ENCODE measurements at regions not wholly inside any gene's neighbourhood (a gene's known extent, or its start where the extent isn't known, plus 50 kb on each side); places are given as distances from the start of the nearest gene placed in this dataset.

DNA sequence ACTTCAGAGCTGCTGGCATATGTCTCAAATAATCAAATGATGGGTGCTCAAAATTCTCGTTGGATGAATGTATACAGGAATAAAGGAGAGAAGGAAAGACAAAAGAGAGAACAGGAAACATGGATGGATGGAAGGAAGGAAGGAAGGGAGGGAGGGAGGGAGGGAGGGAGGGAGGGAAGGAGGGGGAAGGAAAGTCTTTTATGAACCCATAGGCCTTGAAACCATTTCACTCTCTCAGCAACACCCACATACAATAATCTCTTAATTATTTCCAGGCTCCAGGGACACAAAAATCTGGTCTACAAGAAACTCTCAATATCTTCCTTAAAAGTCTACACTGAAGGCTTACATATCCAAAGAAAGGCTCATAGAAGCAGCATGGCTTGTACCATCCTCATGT is 363.4 kb upstream of the TMPO start:
- no peak for DNase-seq

- DNase-seq = no peak
These were observed 360.5 kb upstream of the TMPO start for GRCh38 chr12:98154850-98155249.

DNA sequence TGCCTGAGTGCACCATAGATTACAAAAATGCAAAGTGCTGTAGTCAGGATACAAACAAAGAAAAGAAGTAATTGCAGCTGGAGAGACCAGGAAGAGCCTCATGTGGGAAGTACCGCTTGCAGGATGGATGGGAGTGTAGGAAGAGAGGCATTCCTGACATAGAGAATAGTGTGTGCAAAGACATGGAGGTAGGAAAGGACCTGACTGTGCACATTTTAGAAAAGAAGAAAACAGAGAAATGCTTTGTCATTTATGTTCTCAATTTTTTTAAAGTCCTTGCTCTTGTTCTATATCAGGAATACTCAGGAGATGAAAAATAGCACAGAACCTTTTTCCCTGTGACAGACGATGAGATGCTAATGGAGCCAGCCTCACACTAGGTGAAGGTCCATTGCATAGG is 358.7 kb upstream of the TMPO start:
- DNase-seq = no peak

GRCh38 chr12:98162906-98163678 is 352.3 kb upstream of the TMPO start:
- no peak for DNase-seq

- no peak for DNase-seq
These were observed 343.1 kb upstream of the TMPO start for GRCh38 chr12:98172304-98172703.

GRCh38 chr12:98172801-98173200 is 342.6 kb upstream of the TMPO start:
- DNase-seq = no peak

DNA sequence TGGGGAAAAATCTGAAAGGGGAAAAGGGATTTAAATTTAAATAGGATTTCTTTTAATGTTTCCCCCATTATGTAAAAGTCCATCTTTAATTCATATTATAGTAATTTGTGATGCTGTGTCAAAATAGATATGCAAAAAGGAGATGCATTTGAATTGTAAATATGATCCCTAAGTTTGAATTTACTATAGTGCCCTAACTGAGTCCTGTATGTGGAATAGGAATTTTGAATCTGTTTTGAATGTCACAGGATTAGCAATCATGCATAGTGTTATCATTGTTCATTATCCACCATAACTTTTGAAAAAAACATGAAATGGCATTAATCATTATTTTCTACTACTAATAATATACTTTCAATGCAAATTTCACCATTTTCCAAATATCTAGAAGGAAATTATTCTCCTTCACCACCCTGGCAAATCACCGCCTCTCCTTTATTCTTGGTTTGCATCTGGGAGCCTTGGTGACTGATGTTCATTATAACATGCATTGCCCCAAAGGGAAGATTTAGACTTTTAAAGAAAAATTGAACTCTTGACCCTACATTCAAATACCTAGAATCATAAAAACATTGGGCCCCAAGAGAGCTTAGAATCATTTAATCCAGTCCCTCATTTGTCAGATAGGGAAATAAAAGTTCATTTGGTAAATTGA is 341.5 kb upstream of the TMPO start:
- no peak for DNase-seq

- no peak for DNase-seq
These were observed 341.0 kb upstream of the TMPO start for GRCh38 chr12:98174428-98174809.

DNA sequence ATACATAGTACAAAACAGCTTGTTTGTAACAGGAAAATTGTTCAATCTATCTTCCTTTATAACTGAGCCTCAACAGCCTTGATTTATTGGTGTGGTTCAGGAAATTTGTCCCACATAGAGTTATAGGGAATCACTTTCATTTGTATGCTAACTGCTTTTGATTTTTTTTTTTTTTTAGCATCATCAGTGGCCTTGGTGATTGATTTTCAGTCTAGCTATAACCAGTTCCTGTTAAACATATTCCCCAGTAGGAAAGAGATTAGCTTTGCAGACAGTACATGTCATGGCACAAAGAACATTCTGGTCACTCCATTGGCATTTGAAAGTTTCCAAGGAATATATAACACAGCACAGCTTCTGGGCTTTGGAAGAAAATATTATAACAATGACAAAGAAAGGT is 337.3 kb upstream of the TMPO start:
- no peak for DNase-seq

GRCh38 chr12:98179151-98179550 is 336.2 kb upstream of the TMPO start:
- no peak for DNase-seq

DNA sequence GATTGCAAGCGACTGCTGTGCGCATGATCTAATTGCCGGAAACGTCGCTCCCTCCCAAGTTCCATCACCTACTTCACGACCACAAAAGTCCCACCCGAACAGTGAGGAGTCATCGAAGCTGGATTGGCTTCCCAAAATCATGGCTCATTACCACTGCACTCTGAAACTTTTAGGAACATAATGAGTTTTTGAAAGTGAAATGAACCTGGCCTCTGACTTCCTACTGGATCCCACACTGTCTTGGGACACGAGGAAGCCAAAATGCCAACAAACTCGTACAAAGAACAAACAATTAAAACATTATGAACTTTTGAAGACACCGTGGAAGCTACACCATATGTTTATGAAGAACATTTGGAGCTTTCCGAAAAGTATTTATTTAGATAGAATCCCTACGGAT is 334.8 kb upstream of the TMPO start:
- DNase-seq = no peak

DNA sequence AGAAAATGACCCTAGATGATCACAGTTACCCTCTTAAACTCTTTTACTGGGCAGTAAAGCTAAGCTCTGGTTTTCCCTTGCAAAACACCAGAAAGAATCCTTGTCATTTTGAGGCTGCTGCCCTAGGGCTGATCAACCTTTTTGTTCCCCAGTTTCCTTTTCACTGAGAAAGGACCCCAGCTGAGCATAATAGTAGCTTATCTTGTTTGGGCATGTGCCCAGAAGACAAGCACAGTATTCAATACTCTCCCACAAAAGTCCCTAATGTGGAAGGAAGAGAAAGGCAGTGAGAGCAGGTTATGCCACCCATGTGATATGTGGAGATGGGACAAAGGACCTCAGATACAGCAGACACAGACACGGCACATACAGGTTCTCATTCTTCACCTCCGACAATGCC is 332.6 kb upstream of the TMPO start:
- DNase-seq = no peak

- no peak for DNase-seq
These were observed 329.8 kb upstream of the TMPO start for GRCh38 chr12:98185606-98186005.

DNA sequence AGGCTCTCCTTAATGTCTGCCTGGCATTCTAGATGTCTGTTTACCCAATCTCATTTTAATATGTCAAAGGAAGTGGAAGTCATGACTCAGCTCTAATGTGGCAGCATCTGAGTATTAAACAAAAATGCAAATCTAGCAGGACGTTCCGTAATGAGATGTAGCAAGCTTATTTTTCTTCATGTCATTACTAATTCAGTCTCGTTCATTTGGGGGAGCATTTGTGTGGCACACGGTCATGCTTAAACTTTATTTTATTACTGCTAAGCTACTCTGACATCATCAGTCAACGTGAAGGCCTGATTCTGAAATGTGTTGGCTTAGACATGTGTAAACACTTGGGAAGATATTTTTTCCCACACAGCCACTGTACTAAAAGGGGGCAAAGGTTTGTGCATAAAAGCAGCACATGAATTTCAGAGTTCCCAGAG is 326.7 kb upstream of the TMPO start:
- no peak for DNase-seq

DNA sequence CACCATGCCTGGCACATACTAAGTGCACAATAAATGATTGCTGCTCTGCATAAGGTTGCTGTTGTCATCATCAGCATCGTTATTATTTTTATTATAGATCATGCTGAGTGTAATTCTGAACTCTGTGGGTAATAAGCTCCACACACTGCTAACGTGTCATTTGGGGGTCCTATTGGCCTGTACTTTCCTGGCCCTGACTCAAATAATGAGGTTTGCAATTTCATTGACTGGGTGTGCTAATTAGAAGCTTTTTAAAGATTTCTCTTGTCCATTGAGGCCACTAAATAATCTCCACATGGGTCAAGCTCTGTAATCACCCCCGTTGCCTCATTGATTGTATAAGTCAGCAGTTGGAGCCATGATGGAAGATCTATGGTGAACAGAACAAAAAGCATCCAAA is 320.8 kb upstream of the TMPO start:
- no peak for DNase-seq

- DNase-seq = no peak
These were observed 317.0 kb upstream of the TMPO start for GRCh38 chr12:98198261-98198982.

GRCh38 chr12:98208816-98209215 is 306.6 kb upstream of the TMPO start:
- no peak for DNase-seq

GRCh38 chr12:98211909-98212695 is 303.3 kb upstream of the TMPO start:
- no peak for DNase-seq

GRCh38 chr12:98213556-98213955 is 301.8 kb upstream of the TMPO start:
- DNase-seq = no peak

- no peak for DNase-seq
These were observed 298.1 kb upstream of the TMPO start for GRCh38 chr12:98217257-98217656.

DNA sequence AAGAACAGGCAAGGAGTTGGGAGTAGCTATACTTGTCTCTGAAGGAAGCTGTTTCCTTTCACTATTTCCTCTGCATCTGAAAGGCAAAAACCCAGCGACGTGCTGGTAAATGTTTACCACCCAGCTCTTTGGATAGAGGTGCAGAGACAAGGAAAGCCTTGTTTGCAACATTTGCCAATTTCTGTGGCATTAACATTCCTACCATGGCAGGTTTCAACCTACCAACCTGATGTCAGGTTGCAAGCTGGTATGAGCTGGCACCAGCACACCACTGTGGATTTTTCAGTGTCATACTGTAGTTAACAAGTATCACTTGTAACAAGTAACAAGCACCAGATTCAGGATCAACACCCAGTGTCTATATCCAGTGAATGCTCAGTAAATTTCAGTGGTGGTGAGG is 294.8 kb upstream of the TMPO start:
- no peak for DNase-seq

GRCh38 chr12:98221243-98221808 is 294.1 kb upstream of the TMPO start:
- no peak for DNase-seq

DNA sequence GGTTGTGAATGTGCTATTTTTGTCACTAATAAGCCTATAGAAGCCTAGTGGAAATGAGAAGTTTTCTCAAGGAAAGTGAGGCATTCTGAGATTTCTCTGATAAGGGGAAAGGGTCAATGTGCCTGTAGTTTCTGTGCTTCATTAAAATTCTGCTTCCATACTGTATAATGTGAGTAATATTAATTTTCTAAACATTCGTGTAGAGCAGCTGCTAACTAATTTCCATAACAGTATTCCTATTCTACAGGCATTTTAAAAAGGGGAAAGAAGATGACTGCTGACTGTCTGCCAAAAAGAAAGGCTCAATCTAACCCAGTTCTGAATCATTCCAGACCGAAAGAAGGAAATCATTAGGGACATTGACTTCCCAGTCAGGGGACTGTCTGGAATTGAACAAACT is 293.3 kb upstream of the TMPO start:
- no peak for DNase-seq

Data from activated naive CD4-positive, alpha-beta T cell treated with anti-CD3 and anti-CD28 coated beads, Interleukin-2, amount 50 U/mL, for 16 hours (primary cell).